IMR-90 (cell line): ENCODE measurements at regions not wholly inside any gene's neighbourhood (a gene's known extent, or its start where the extent isn't known, plus 50 kb on each side); places are given as distances from the start of the nearest gene placed in this dataset.

ENCODE experiments used
- ATAC-seq: fragments of 200-7000 bp; cut with Tn5 transposase; 2 replicates; pipeline ENCODE4 v1.9.1; 2020; ENCODE audit warnings: low read depth, mild to moderate bottlenecking, moderate library complexity
- BruUV-seq: library from RNA; stranded (reverse); fragments of 400-500 nt; replicated peaks from 2 replicates; lab custom pipeline; 2021; lab: Mats Ljungman, UMichigan
- CTCF ChIA-PET: fragments of 300-600 bp; formaldehyde crosslinking; extraction: SDS; loops from one replicate; lab custom pipeline; 2021; ENCODE audit warnings: antibody characterized with exemption; lab: Yijun Ruan, JAX
- POLR2A ChIA-PET: fragments of 300-600 bp; sonication (Branson Sonifier 250); formaldehyde crosslinking; loops from one replicate; lab custom pipeline; 2022; ENCODE audit warnings: antibody characterized with exemption; ENCODE audit not compliant: unreplicated experiment; lab: Charles Lee
- DNase-seq: peaks from one replicate; pipeline ENCODE4 v3.0.0; 2013
- H2AFZ ChIP-seq: replicated peaks from 2 replicates; pipeline ENCODE3; 2013; ENCODE audit warnings: low read length, mild to moderate bottlenecking; ENCODE audit not compliant: poor library complexity
- H2AK5ac ChIP-seq: 2 replicates; pipeline ENCODE4 v1.6.1; 2013; ENCODE audit warnings: low read depth, low read length, inconsistent platforms
- H2AK9ac ChIP-seq: replicated peaks from 2 replicates; pipeline ENCODE3; 2013; ENCODE audit warnings: mild to moderate bottlenecking, low read depth, low read length, moderate library complexity; ENCODE audit not compliant: poor library complexity
- H2BK120ac ChIP-seq: 2 replicates; pipeline ENCODE4 v1.6.1; 2013; ENCODE audit warnings: low read depth, low read length, inconsistent platforms
- H2BK15ac ChIP-seq: 3 replicates; pipeline ENCODE4 v1.6.1; 2013; ENCODE audit warnings: low read depth, low read length, inconsistent platforms
- H2BK20ac ChIP-seq: 2 replicates; pipeline ENCODE4 v1.6.1; 2013; ENCODE audit warnings: low read depth, mild to moderate bottlenecking, inconsistent platforms, low read length, moderate library complexity
- H2BK5ac ChIP-seq: 2 replicates; pipeline ENCODE4 v1.6.1; 2013; ENCODE audit warnings: mild to moderate bottlenecking, low read depth, low read length, inconsistent platforms; ENCODE audit not compliant: poor library complexity, severe bottlenecking
- H3K14ac ChIP-seq: replicated peaks from 2 replicates; pipeline ENCODE4 v1.6.1; 2013; ENCODE audit warnings: low read depth, low read length, inconsistent platforms
- H3K18ac ChIP-seq: 2 replicates; pipeline ENCODE4 v1.6.1; 2013; ENCODE audit warnings: low read depth, low read length, control low read depth
- H3K23ac ChIP-seq: 2 replicates; pipeline ENCODE4 v1.6.1; 2013; ENCODE audit warnings: low read depth, low read length, inconsistent platforms
- H3K27ac ChIP-seq: 2 replicates; pipeline ENCODE4 v1.5.1; 2013; ENCODE audit warnings: mild to moderate bottlenecking, control low read depth, low read length; ENCODE audit not compliant: insufficient read depth
- H3K27me3 ChIP-seq: 2 replicates; pipeline ENCODE4 v1.6.1; 2013; ENCODE audit warnings: low read length; ENCODE audit not compliant: control insufficient read depth, insufficient read depth
- H3K36me3 ChIP-seq: 2 replicates; pipeline ENCODE4 v1.6.1; 2013; ENCODE audit warnings: low read length, mixed read lengths; ENCODE audit not compliant: control insufficient read depth, insufficient read depth
- H3K4ac ChIP-seq: 2 replicates; pipeline ENCODE4 v1.6.1; 2013; ENCODE audit warnings: low read depth, low read length, inconsistent platforms
- H3K4me1 ChIP-seq: 2 replicates; pipeline ENCODE4 v1.6.1; 2013; ENCODE audit warnings: low read length, mixed read lengths; ENCODE audit not compliant: control insufficient read depth, insufficient read depth
- H3K4me2 ChIP-seq: 2 replicates; pipeline ENCODE4 v1.6.1; 2013; ENCODE audit warnings: low read depth, mild to moderate bottlenecking, control low read depth, low read length, moderate library complexity
- H3K4me3 ChIP-seq: 2 replicates; pipeline ENCODE4 v1.5.1; 2013; ENCODE audit warnings: low read depth, mild to moderate bottlenecking, control low read depth, low read length, moderate library complexity; ENCODE audit not compliant: insufficient read depth
- H3K56ac ChIP-seq: 2 replicates; pipeline ENCODE4 v1.6.1; 2013; ENCODE audit warnings: low read length, inconsistent platforms; ENCODE audit not compliant: insufficient read depth; ENCODE audit errors: extremely low read depth
- H3K79me1 ChIP-seq, 2 experiments: 2 replicates each; pipeline ENCODE4 v1.6.1; 2013; ENCODE audit warnings: low read length in 2 of 2, inconsistent platforms in 1 of 2, low read depth in 1 of 2
- H3K9ac ChIP-seq: 2 replicates; pipeline ENCODE4 v1.6.1; 2013; ENCODE audit warnings: low read depth, low read length, control low read depth
- H3K9me1 ChIP-seq: 2 replicates; pipeline ENCODE4 v1.6.1; 2013; ENCODE audit warnings: low read length, inconsistent platforms; ENCODE audit not compliant: insufficient read depth
- H3K9me3 ChIP-seq: 2 replicates; pipeline ENCODE4 v1.6.1; 2013; ENCODE audit warnings: low read length; ENCODE audit not compliant: control insufficient read depth, insufficient read depth
- H4K20me1 ChIP-seq: 2 replicates; pipeline ENCODE4 v1.6.1; 2013; ENCODE audit warnings: low read length, inconsistent platforms; ENCODE audit not compliant: insufficient read depth
- H4K5ac ChIP-seq: 2 replicates; pipeline ENCODE4 v1.6.1; 2013; ENCODE audit warnings: mild to moderate bottlenecking, low read depth, low read length, control low read depth
- H4K8ac ChIP-seq, 2 experiments: 2 replicates each; pipeline ENCODE4 v1.6.1; 2013; ENCODE audit warnings: low read depth in 2 of 2, low read length in 2 of 2, control low read depth in 1 of 2, inconsistent platforms in 1 of 2
- H4K91ac ChIP-seq: 2 replicates; pipeline ENCODE4 v1.6.1; 2013; ENCODE audit warnings: low read depth, low read length, inconsistent platforms; ENCODE audit not compliant: insufficient read depth
- BHLHE40 ChIP-seq: fragments of 150-350 bp; IDR thresholded peaks from 2 replicates; pipeline ENCODE4 v1.6.1; 2016; ENCODE audit warnings: mild to moderate bottlenecking, low read depth, low read length
- CEBPB ChIP-seq: IDR thresholded peaks from 2 replicates; pipeline ENCODE4 v1.6.1; 2012; ENCODE audit warnings: low read depth, low read length, improper control_type of control experiment
- CHD1 ChIP-seq: IDR thresholded peaks from 2 replicates; pipeline ENCODE4 v1.6.1; 2012; ENCODE audit warnings: low read depth, low read length, improper control_type of control experiment
- FOS ChIP-seq: fragments of 150-350 bp; IDR thresholded peaks from 2 replicates; pipeline ENCODE4 v1.6.1; 2016; ENCODE audit warnings: low read depth, low read length
- MAFK ChIP-seq: IDR thresholded peaks from 2 replicates; pipeline ENCODE4 v1.6.1; 2012; ENCODE audit warnings: low read depth, low read length, improper control_type of control experiment
- MAZ ChIP-seq: IDR thresholded peaks from 2 replicates; pipeline ENCODE4 v1.6.1; 2012; ENCODE audit warnings: low read depth, mild to moderate bottlenecking, low read length, improper control_type of control experiment, moderate library complexity, borderline replicate concordance
- MXI1 ChIP-seq: IDR thresholded peaks from 2 replicates; pipeline ENCODE4 v1.6.1; 2012; ENCODE audit warnings: low read depth, mild to moderate bottlenecking, low read length, moderate library complexity, borderline replicate concordance
- NFE2L2 ChIP-seq: fragments of 150-350 bp; IDR thresholded peaks from 2 replicates; pipeline ENCODE4 v1.6.1; 2016; ENCODE audit warnings: low read depth, mild to moderate bottlenecking, low read length
- POLR2A ChIP-seq: IDR thresholded peaks from 2 replicates; pipeline ENCODE4 v1.6.1; 2012; ENCODE audit warnings: mild to moderate bottlenecking, low read depth, low read length
- RAD21 ChIP-seq: IDR thresholded peaks from 2 replicates; pipeline ENCODE4 v1.6.1; 2012; ENCODE audit warnings: low read length, improper control_type of control experiment
- RCOR1 ChIP-seq: IDR thresholded peaks from 2 replicates; pipeline ENCODE4 v1.6.1; 2012; ENCODE audit warnings: mild to moderate bottlenecking, low read length, improper control_type of control experiment; ENCODE audit not compliant: insufficient replicate concordance
- RFX5 ChIP-seq: IDR thresholded peaks from 2 replicates; pipeline ENCODE4 v1.8.0; 2012; ENCODE audit warnings: low read depth, mild to moderate bottlenecking, low read length, moderate library complexity
- SMC3 ChIP-seq: fragments of 150-350 bp; IDR thresholded peaks from 2 replicates; pipeline ENCODE4 v1.6.1; 2016; ENCODE audit warnings: low read depth, mild to moderate bottlenecking, antibody characterized with exemption, low read length, moderate library complexity
- WGBS, 2 experiments: methylation state at CpG; one replicate each; pipeline versions ENCODE4 v1.1.5 to v1.1.7; 2013; ENCODE audit warnings: missing lambda C conversion rate in 2 of 2; ENCODE audit not compliant: insufficient read length in 1 of 2; ENCODE audit errors: extremely low coverage in 2 of 2; 5-methylcytosine and 5-hydroxymethylcytosine counted together
- dilution Hi-C: fragments of 300-500 bp; cut with HindIII; formaldehyde crosslinking; loops from one replicate; pipeline ENCODE4 v1.14.3; 2018; ENCODE audit warnings: low sequenced_read_pairs; ENCODE audit not compliant: unreplicated experiment
- in situ Hi-C: fragments of 300-500 bp; cut with MboI; formaldehyde crosslinking; loops from 3 replicates; pipeline ENCODE4 v1.14.3; 2019; ENCODE audit warnings: low sequenced_read_pairs, inconsistent platforms, mixed read lengths
- intact Hi-C: fragments of 100-400 bp; cut with micrococcal nuclease; formaldehyde crosslinking; loops from 2 replicates; pipeline ENCODE4 v1.10.0; 2022
- TF ChIP-seq, protein P1 (sequence below): fragments of 150-350 bp; IDR thresholded peaks from 2 replicates; pipeline ENCODE4 v1.6.1; 2017; ENCODE audit warnings: mild to moderate bottlenecking, antibody characterized with exemption, low read length, low read depth
- TF ChIP-seq, protein P2 (sequence below): fragments of 150-350 bp; IDR thresholded peaks from 2 replicates; pipeline ENCODE4 v1.6.1; 2016; ENCODE audit warnings: low read depth, mild to moderate bottlenecking, low read length, moderate library complexity, borderline replicate concordance
- TF ChIP-seq, protein P3 (sequence below): conservative IDR thresholded peaks from 2 replicates; pipeline ENCODE4 v1.5.1; 2012; ENCODE audit warnings: mild to moderate bottlenecking, low read depth, low read length, improper control_type of control experiment

DNA sequence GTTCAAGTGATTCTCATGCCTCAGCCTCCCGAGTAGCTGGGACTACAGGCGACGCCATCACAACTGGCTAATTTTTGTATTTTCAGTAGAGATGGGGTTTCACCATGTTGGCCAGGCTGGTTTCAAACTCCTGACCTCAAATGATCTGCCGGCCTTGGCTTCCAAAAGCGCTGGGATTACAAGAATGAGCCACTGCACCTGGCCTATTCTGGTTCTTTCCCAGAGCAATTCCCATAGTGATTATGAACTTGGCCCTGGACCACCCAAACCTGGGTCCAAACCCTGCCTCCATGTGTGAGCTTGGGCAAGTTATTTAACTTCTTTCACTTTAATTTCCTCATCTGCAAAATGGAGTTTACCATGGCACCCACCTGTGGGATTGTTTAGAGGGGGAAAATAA lies 61.5 kb upstream of the HEPHL1 start:
- no peak overlapping the region for H4K5ac ChIP-seq
- no peak overlapping the region for H2AK9ac ChIP-seq
- H3K18ac ChIP-seq = no peak overlapping the region
- no peak overlapping the region for H3K4me2 ChIP-seq
- no peak overlapping the region for H2BK15ac ChIP-seq
- TF ChIP-seq, protein P1, sequence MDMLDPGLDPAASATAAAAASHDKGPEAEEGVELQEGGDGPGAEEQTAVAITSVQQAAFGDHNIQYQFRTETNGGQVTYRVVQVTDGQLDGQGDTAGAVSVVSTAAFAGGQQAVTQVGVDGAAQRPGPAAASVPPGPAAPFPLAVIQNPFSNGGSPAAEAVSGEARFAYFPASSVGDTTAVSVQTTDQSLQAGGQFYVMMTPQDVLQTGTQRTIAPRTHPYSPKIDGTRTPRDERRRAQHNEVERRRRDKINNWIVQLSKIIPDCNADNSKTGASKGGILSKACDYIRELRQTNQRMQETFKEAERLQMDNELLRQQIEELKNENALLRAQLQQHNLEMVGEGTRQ = no peak
- TF ChIP-seq NFE2L2 (no peak), CHD1 (no peak), CEBPB (no peak), BHLHE40 (no peak), FOS (no peak), MAFK (no peak), POLR2A (no peak), MAZ (no peak), RCOR1 (no peak), MXI1 (no peak), RFX5 (no peak), RAD21 (no peak), SMC3 (no peak)
- TF ChIP-seq, protein P2, sequence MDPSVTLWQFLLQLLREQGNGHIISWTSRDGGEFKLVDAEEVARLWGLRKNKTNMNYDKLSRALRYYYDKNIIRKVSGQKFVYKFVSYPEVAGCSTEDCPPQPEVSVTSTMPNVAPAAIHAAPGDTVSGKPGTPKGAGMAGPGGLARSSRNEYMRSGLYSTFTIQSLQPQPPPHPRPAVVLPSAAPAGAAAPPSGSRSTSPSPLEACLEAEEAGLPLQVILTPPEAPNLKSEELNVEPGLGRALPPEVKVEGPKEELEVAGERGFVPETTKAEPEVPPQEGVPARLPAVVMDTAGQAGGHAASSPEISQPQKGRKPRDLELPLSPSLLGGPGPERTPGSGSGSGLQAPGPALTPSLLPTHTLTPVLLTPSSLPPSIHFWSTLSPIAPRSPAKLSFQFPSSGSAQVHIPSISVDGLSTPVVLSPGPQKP = no peak
- TF ChIP-seq, protein P3, sequence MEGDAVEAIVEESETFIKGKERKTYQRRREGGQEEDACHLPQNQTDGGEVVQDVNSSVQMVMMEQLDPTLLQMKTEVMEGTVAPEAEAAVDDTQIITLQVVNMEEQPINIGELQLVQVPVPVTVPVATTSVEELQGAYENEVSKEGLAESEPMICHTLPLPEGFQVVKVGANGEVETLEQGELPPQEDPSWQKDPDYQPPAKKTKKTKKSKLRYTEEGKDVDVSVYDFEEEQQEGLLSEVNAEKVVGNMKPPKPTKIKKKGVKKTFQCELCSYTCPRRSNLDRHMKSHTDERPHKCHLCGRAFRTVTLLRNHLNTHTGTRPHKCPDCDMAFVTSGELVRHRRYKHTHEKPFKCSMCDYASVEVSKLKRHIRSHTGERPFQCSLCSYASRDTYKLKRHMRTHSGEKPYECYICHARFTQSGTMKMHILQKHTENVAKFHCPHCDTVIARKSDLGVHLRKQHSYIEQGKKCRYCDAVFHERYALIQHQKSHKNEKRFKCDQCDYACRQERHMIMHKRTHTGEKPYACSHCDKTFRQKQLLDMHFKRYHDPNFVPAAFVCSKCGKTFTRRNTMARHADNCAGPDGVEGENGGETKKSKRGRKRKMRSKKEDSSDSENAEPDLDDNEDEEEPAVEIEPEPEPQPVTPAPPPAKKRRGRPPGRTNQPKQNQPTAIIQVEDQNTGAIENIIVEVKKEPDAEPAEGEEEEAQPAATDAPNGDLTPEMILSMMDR = no peak
- WGBS, 2 experiments = 75% methylated on average over 4 of the region's 5 CpGs; no CpG with 5 or more reads in 1 of the 2 experiments
- H3K27me3 ChIP-seq = peaks cover 18% of the 10 kb centered on the region
- no peak overlapping the region for H3K27ac ChIP-seq
- H3K56ac ChIP-seq = no peak overlapping the region
- no peak overlapping the region for H2BK120ac ChIP-seq
- H3K4me3 ChIP-seq = no peak overlapping the region
- no peak overlapping the region for H2BK5ac ChIP-seq
- no peak overlapping the region for H2BK20ac ChIP-seq
- in situ Hi-C loops = no loop called here
- DNase-seq (no peak), ATAC-seq (no peak)
- dilution Hi-C loops = no loop called here
- ChIA-PET POLR2A (no interaction called here), CTCF (interaction anchor here (1.4 kb wide), 1 partner anchor 19 kb away, joined by 3 read pairs; no protein-coding TSS in a partner anchor)
- no peak overlapping the region for H3K23ac ChIP-seq
- H3K9ac ChIP-seq = no peak overlapping the region
- H4K20me1 ChIP-seq = no peaks in the 10 kb centered on the region
- intact Hi-C loops = no loop called here
- H2AK5ac ChIP-seq = no peak overlapping the region
- no peaks in the 10 kb centered on the region for H3K4me1 ChIP-seq
- H3K9me3 ChIP-seq = no peaks in the 10 kb centered on the region
- no peak overlapping the region for H3K4ac ChIP-seq
- no peak overlapping the region for H3K14ac ChIP-seq
- H3K9me1 ChIP-seq = no peaks in the 10 kb centered on the region
- no peak overlapping the region for H2AFZ ChIP-seq
- no peaks in the 10 kb centered on the region for H3K79me1 ChIP-seq
- no TSS peak for BruUV-seq
- no peak overlapping the region for H4K8ac ChIP-seq
- no peak overlapping the region for H4K91ac ChIP-seq
- H3K36me3 ChIP-seq = no peaks in the 10 kb centered on the region
